Fibroblast of skin of left quadriceps (primary cell): ENCODE measurements at regions not wholly inside any gene's neighbourhood (a gene's known extent, or its start where the extent isn't known, plus 50 kb on each side); places are given as distances from the start of the nearest gene placed in this dataset.

ENCODE experiments used
- DNase-seq, 2 experiments: peaks; one replicate each; pipeline ENCODE4 v3.0.0-alpha.2; 2013; ENCODE audit warnings: low read depth in 2 of 2

GRCh38 chrX:6694977-6695376 is 160.1 kb upstream of the VCX3A start:
- DNase-seq: no peak

- DNase-seq: no peak
These were observed 159.3 kb upstream of the VCX3A start for GRCh38 chrX:6694221-6694620.

GRCh38 chrX:6693051-6693450 is 158.1 kb upstream of the VCX3A start:
- no peak for DNase-seq

- DNase-seq: no peak
These were observed 150.6 kb upstream of the VCX3A start for GRCh38 chrX:6685489-6685888.

GRCh38 chrX:6683353-6683752 is 148.4 kb upstream of the VCX3A start:
- DNase-seq: no peak

- no peak for DNase-seq
These were observed 146.7 kb upstream of the VCX3A start for GRCh38 chrX:6681521-6682145.

GRCh38 chrX:6679988-6680387 is 145.1 kb upstream of the VCX3A start:
- DNase-seq: no peak

- no peak for DNase-seq
These were observed 144.6 kb upstream of the VCX3A start for GRCh38 chrX:6679550-6679949.

GRCh38 chrX:6678313-6678712 is 143.4 kb upstream of the VCX3A start:
- no peak for DNase-seq

GRCh38 chrX:6674734-6675133 is 139.8 kb upstream of the VCX3A start:
- no peak for DNase-seq

- no peak for DNase-seq
These were observed 132.3 kb upstream of the VCX3A start for GRCh38 chrX:6667048-6667768.

GRCh38 chrX:6666624-6667023 is 131.7 kb upstream of the VCX3A start:
- no peak for DNase-seq

GRCh38 chrX:6661736-6662135 is 126.8 kb upstream of the VCX3A start:
- DNase-seq: no peak

GRCh38 chrX:6660567-6661264 is 125.8 kb upstream of the VCX3A start:
- DNase-seq: no peak

- DNase-seq: no peak
These were observed 110.3 kb upstream of the VCX3A start for GRCh38 chrX:6645216-6645615.

- DNase-seq: no peak
These were observed 109.5 kb upstream of the VCX3A start for GRCh38 chrX:6644411-6644810.

GRCh38 chrX:6640727-6641126 is 105.8 kb upstream of the VCX3A start:
- DNase-seq: no peak

- DNase-seq: no peak
These were observed 79.6 kb upstream of the VCX3A start for GRCh38 chrX:6614506-6614905.

GRCh38 chrX:6599230-6599860 is 64.4 kb upstream of the VCX3A start:
- no peak for DNase-seq
